8988T (cell line): ENCODE measurements at regions not wholly inside any gene's neighbourhood (a gene's known extent, or its start where the extent isn't known, plus 50 kb on each side); places are given as distances from the start of the nearest gene placed in this dataset.

Source experiments
- DNase-seq: peaks from one replicate; pipeline ENCODE4 v3.0.0; 2011

- DNase-seq = no peak
Observed at GRCh38 chr1:229098903-229099578, 171.9 kb upstream of the RAB4A start.

- no peak for DNase-seq
Observed at GRCh38 chr1:229101011-229101871, 169.7 kb upstream of the RAB4A start.

GRCh38 chr1:229102741-229103391, 168.0 kb upstream of the RAB4A start:
- DNase-seq = no peak

- no peak for DNase-seq
Observed at GRCh38 chr1:229104654-229105053, 166.3 kb upstream of the RAB4A start.

- no peak for DNase-seq
Observed at GRCh38 chr1:229105109-229105508, 165.8 kb upstream of the RAB4A start.

- DNase-seq = no peak
Observed at GRCh38 chr1:229105822-229106525, 164.9 kb upstream of the RAB4A start.

- DNase-seq = no peak
Observed at GRCh38 chr1:229106526-229107125, 164.3 kb upstream of the RAB4A start.

- no peak for DNase-seq
Observed at GRCh38 chr1:229107304-229107815, 163.6 kb upstream of the RAB4A start.

GRCh38 chr1:229107972-229108371, 162.9 kb upstream of the RAB4A start:
- DNase-seq = no peak

- no peak for DNase-seq
Observed at GRCh38 chr1:229108598-229109201, 162.2 kb upstream of the RAB4A start.

GRCh38 chr1:229109320-229109761, 161.6 kb upstream of the RAB4A start:
- no peak for DNase-seq

GRCh38 chr1:229110986-229111385, 159.9 kb upstream of the RAB4A start:
- DNase-seq = no peak

GRCh38 chr1:229111703-229112319, 159.1 kb upstream of the RAB4A start:
- no peak for DNase-seq

- DNase-seq = no peak
Observed at GRCh38 chr1:229112832-229113548, 157.9 kb upstream of the RAB4A start.

- DNase-seq = no peak
Observed at GRCh38 chr1:229114315-229114714, 156.6 kb upstream of the RAB4A start.

- DNase-seq = no peak
Observed at GRCh38 chr1:229114850-229115365, 156.0 kb upstream of the RAB4A start.

GRCh38 chr1:229116114-229116513, 154.8 kb upstream of the RAB4A start:
- no peak for DNase-seq

- DNase-seq = no peak
Observed at GRCh38 chr1:229117664-229118300, 153.1 kb upstream of the RAB4A start.

- DNase-seq = no peak
Observed at GRCh38 chr1:229118477-229119061, 152.3 kb upstream of the RAB4A start.

GRCh38 chr1:229119161-229119560, 151.8 kb upstream of the RAB4A start:
- DNase-seq = no peak
